ENCODE measurements at regions not wholly inside any gene's neighbourhood (a gene's known extent, or its start where the extent isn't known, plus 50 kb on each side); places are given as distances from the start of the nearest gene placed in this dataset.

DNA sequence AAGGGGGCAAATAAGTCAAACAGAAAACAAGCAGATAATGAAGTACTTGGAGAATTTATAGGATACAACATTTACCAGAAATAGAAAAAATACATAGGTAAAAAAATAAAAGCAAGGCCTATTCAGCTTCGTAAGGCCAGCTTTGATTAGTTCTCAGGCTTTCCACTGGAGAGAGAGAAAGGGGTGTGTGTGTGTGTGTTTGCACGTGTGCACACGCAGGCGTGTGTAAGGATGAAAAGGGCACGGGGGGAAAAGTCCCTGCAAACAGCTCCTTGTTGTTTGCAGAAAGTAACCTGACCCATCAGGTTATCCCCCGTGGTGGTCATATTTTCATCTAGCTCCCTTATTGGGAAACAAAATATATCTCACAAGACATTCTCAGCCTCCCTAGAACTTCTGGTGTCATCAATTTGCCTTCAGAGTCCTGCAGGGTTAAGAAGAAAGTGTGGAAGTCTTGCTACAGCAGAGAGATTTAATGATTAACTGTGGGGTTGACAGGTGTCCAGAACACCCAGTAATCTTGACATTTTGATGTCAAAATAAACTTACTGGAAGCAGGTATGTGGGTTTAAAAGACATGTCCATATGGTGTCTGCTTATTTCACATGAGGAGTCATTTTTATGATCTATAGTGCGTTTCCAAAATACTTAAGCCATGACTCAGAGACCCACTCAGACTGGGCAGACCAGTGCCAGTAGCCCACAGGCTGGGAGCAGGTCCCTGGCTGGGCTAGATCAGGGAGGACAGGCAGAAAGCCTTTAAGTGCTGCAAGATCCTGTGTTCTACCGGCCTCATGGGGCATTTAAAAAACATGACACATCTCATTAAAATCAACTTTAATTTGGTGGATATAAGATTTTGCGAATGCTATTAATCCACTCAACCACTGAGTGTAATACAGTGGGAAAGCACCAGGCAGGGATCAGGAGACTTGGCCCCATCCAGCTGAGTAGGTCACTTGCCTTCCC is 487.6 kb upstream of the CAMK1G start:
- ChIA-PET CTCF (no interaction called here), POLR2A (interaction anchor here (0.6 kb wide), 1 partner anchor 1008 kb away, joined by 9 read pairs; no protein-coding TSS in a partner anchor)
- DNase-seq (ENCODE audit: low read depth, low spot score) = no peak

DNA sequence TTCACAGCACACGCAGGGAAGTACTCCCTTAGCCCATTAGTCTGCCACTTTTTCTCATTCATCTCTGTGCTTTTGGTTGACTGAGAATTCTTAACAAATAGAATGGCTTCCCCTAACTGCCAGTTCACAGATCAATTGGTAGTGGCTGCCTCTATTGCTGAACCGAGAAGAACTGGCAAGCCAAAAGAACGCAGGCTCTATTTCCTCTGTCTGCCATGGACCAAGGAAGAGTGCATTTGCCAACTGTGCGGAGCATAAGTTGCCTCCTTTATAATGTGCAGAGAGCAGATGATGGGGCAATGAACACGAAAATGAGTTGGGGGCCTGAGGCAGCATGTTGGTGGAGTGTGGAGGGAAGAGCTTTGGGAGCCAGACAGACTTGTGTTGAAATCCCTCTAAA is 483.1 kb upstream of the CAMK1G start:
- in situ Hi-C loops (cut with HindIII; ENCODE audit: low pct_unique_long_range_greater_than_20kb, low sequenced_read_pairs) (no loop called here), intact Hi-C loops (cut with micrococcal nuclease; ENCODE audit: unreplicated experiment) (no loop called here)
- ChIA-PET CTCF (no interaction called here), POLR2A (no interaction called here)
- Histone ChIP-seq H3K4me3 (ENCODE audit: low read depth in 2 of 2, low read length in 2 of 2) (no peak overlapping the region), H3K27ac (ENCODE audit: low read length) (no peak overlapping the region), H3K4me1 (ENCODE audit: control insufficient read depth, insufficient read depth, low read length) (no peaks in the 10 kb centered on the region), H3K36me3 (ENCODE audit: control insufficient read depth, insufficient read depth, low read length) (no peaks in the 10 kb centered on the region), H3K27me3 (ENCODE audit: control insufficient read depth, insufficient read depth, low read length) (no peaks in the 10 kb centered on the region), H3K9me3 (ENCODE audit: control insufficient read depth, insufficient read depth, low read depth, low read length) (no peaks in the 10 kb centered on the region)
- DNase-seq (ENCODE audit: low read depth, low spot score) = no peak
- no peak for ATAC-seq
- TF ChIP-seq POLR2AphosphoS5 (IDR thresholded peaks at IDR 0.05; ENCODE audit: low read depth, low read length) = no peak
- no peak for TF ChIP-seq SIN3A (IDR thresholded peaks at IDR 0.05; ENCODE audit: borderline replicate concordance, insufficient read depth, low read depth, low read length)
- no peak for TF ChIP-seq CTCF (IDR thresholded peaks at IDR 0.05)
- no peak for TF ChIP-seq REST (IDR thresholded peaks at IDR 0.05; ENCODE audit: insufficient read depth in 1 of 2, low read depth in 2 of 2, low read length in 1 of 2)
- TF ChIP-seq TCF7L2 (IDR thresholded peaks at IDR 0.05; ENCODE audit: low read depth, low read length) = no peak
- no TSS peak for BruUV-seq (replicated peaks)

More for the DNA sequence above, 487.6 kb upstream of the CAMK1G start:
- no peaks in the 10 kb centered on the region for H3K4me1 ChIP-seq (ENCODE audit: control insufficient read depth, insufficient read depth, low read length)
- no peaks in the 10 kb centered on the region for H3K36me3 ChIP-seq (ENCODE audit: control insufficient read depth, insufficient read depth, low read length)
- BruUV-seq (replicated peaks) = no TSS peak
- in situ Hi-C loops (cut with HindIII; ENCODE audit: low pct_unique_long_range_greater_than_20kb, low sequenced_read_pairs) = no loop called here
- no peak overlapping the region for H3K27ac ChIP-seq (ENCODE audit: low read length)
- intact Hi-C loops (cut with micrococcal nuclease; ENCODE audit: unreplicated experiment) = no loop called here
- no peak for TF ChIP-seq CTCF (IDR thresholded peaks at IDR 0.05)
- no peaks in the 10 kb centered on the region for H3K9me3 ChIP-seq (ENCODE audit: control insufficient read depth, insufficient read depth, low read depth, low read length)
- no peak for ATAC-seq
- no peak overlapping the region for H3K4me3 ChIP-seq (ENCODE audit: low read depth in 2 of 2, low read length in 2 of 2)
- no peaks in the 10 kb centered on the region for H3K27me3 ChIP-seq (ENCODE audit: control insufficient read depth, insufficient read depth, low read length)
